CD14-positive monocyte (primary cell): ENCODE measurements at regions not wholly inside any gene's neighbourhood (a gene's known extent, or its start where the extent isn't known, plus 50 kb on each side); places are given as distances from the start of the nearest gene placed in this dataset.

Source experiments
- DNase-seq, 3 donors: peaks; one replicate each; pipeline ENCODE4 v3.0.0-alpha.2; 2011 to 2022
- H2AFZ ChIP-seq: 2 replicates; pipeline ENCODE4 v1.6.0; 2012; ENCODE audit warnings: mild to moderate bottlenecking, low read depth, low read length, inconsistent platforms; ENCODE audit not compliant: insufficient read depth, poor library complexity, severe bottlenecking
- H3K27ac ChIP-seq, 2 donors: 1 replicate in 1 of 2; 2 replicates in 1 of 2; pipeline ENCODE4 v1.5.1; 2012 to 2013; ENCODE audit warnings: low read length in 2 of 2, control low read depth in 1 of 2, inconsistent platforms in 1 of 2, low read depth in 1 of 2, mild to moderate bottlenecking in 1 of 2
- H3K27me3 ChIP-seq, 2 donors: one replicate each; pipeline versions ENCODE4 v1.6.0 to v1.6.1; 2011 to 2013; ENCODE audit warnings: low read length in 2 of 2; ENCODE audit not compliant: control insufficient read depth in 2 of 2, insufficient read depth in 2 of 2
- H3K36me3 ChIP-seq, 2 donors: replicated peaks in 1 of 2; 1 replicate in 1 of 2; 2 replicates in 1 of 2; pipeline versions ENCODE4 v1.5.1 to v1.6.1; 2012 to 2013; ENCODE audit warnings: low read length in 2 of 2, control low read depth in 1 of 2, inconsistent platforms in 1 of 2, mild to moderate bottlenecking in 1 of 2; ENCODE audit not compliant: insufficient read depth in 2 of 2, control insufficient read depth in 1 of 2
- H3K4me1 ChIP-seq, 2 donors: 1 replicate in 1 of 2; 2 replicates in 1 of 2; pipeline versions ENCODE4 v1.5.1 to v1.6.1; 2012 to 2013; ENCODE audit warnings: low read length in 2 of 2, control low read depth in 1 of 2, inconsistent platforms in 1 of 2, mild to moderate bottlenecking in 1 of 2, moderate library complexity in 1 of 2; ENCODE audit not compliant: insufficient read depth in 2 of 2, control insufficient read depth in 1 of 2
- H3K4me2 ChIP-seq: replicated peaks from 2 replicates; pipeline ENCODE3; 2012; ENCODE audit warnings: low read length, moderate library complexity, mild to moderate bottlenecking; ENCODE audit not compliant: poor library complexity, severe bottlenecking; ENCODE audit errors: extremely low read depth
- H3K4me3 ChIP-seq, 3 experiments: fragments of 200-600 bp in 1 of 3; sonication (generic) in 1 of 3; replicated peaks in 1 of 3; 1 replicate in 2 of 3; 2 replicates in 1 of 3; pipeline ENCODE4 v1.5.1; 2011 to 2013; ENCODE audit warnings: low read length in 3 of 3, mild to moderate bottlenecking in 3 of 3, control low read depth in 2 of 3, low read depth in 2 of 3, inconsistent platforms in 1 of 3, moderate library complexity in 1 of 3
- H3K79me2 ChIP-seq: 2 replicates; pipeline ENCODE4 v1.6.0; 2012; ENCODE audit warnings: mild to moderate bottlenecking, control low read depth, inconsistent platforms, low read length, moderate library complexity; ENCODE audit not compliant: insufficient read depth
- H3K9ac ChIP-seq: 2 replicates; pipeline ENCODE4 v1.6.0; 2017; ENCODE audit warnings: low read length, mild to moderate bottlenecking; ENCODE audit not compliant: insufficient read depth, poor library complexity, severe bottlenecking
- H3K9me3 ChIP-seq, 2 donors: replicated peaks in 1 of 2; 1 replicate in 1 of 2; 2 replicates in 1 of 2; pipeline versions ENCODE4 v1.5.1 to v1.6.1; 2012 to 2013; ENCODE audit warnings: low read length in 2 of 2, control low read depth in 1 of 2; ENCODE audit not compliant: control insufficient read depth in 1 of 2, insufficient read depth in 1 of 2
- H4K20me1 ChIP-seq: 2 replicates; pipeline ENCODE4 v1.6.0; 2012; ENCODE audit warnings: mild to moderate bottlenecking, low read length, control low read depth, moderate library complexity; ENCODE audit not compliant: insufficient read depth
- H3K27ac Mint-ChIP-seq, 7 donors: one replicate each; pipeline ENCODE4 v1.8.0; 2020; ENCODE audit warnings: mild to moderate bottlenecking in 7 of 7, mixed read lengths in 7 of 7, moderate library complexity in 6 of 7, inconsistent platforms in 2 of 7
- H3K27me3 Mint-ChIP-seq, 3 donors: one replicate each; pipeline ENCODE4 v1.8.0; 2021 to 2022; ENCODE audit warnings: low read depth in 3 of 3, mild to moderate bottlenecking in 3 of 3, mixed read lengths in 3 of 3, moderate library complexity in 3 of 3, inconsistent platforms in 1 of 3
- H3K36me3 Mint-ChIP-seq, 2 donors: one replicate each; pipeline ENCODE4 v1.8.0; 2020; ENCODE audit warnings: mixed read lengths in 2 of 2, inconsistent platforms in 1 of 2, mild to moderate bottlenecking in 1 of 2
- H3K4me1 Mint-ChIP-seq: one replicate; pipeline ENCODE4 v1.8.0; 2020; ENCODE audit warnings: mild to moderate bottlenecking, mixed read lengths
- H3K4me3 Mint-ChIP-seq, 2 donors: one replicate each; pipeline ENCODE4 v1.8.0; 2020; ENCODE audit warnings: mild to moderate bottlenecking in 2 of 2, mixed read lengths in 2 of 2, moderate library complexity in 1 of 2
- H3K9me3 Mint-ChIP-seq, 7 donors: one replicate each; pipeline ENCODE4 v1.8.0; 2020 to 2022; ENCODE audit warnings: mixed read lengths in 7 of 7, mild to moderate bottlenecking in 6 of 7, moderate library complexity in 6 of 7, inconsistent platforms in 2 of 7
- WGBS: methylation state at CpG from one replicate; pipeline ENCODE4 v1.1.5; 2013; ENCODE audit warnings: missing lambda C conversion rate; ENCODE audit not compliant: insufficient coverage; 5-methylcytosine and 5-hydroxymethylcytosine counted together
- intact Hi-C, 2 donors: fragments of 100-400 bp; cut with micrococcal nuclease; formaldehyde crosslinking; loops; one replicate each; pipeline versions ENCODE4 v1.15.0 to v1.15.1; 2023
- TF ChIP-seq, protein P1 (sequence below): fragments of 200-600 bp; IDR thresholded peaks from one replicate; pipeline ENCODE4 v1.8.0; 2022; ENCODE audit warnings: antibody characterized with exemption, mild to moderate bottlenecking

- intact Hi-C loops = no loop called here
- Histone ChIP-seq H3K4me2 (no peak overlapping the region), H4K20me1 (no peaks in the 10 kb centered on the region), H3K79me2 (no peaks in the 10 kb centered on the region), H3K4me3 (no peak overlapping the region), H2AFZ (no peak overlapping the region), H3K4me1 (no peaks in the 10 kb centered on the region), H3K27me3 (no peaks in the 10 kb centered on the region), H3K36me3 (no peaks in the 10 kb centered on the region), H3K9ac (no peak overlapping the region), H3K9me3 (peaks cover 16 to 21% of the 10 kb centered on the region in 2 donors), H3K27ac (no peak overlapping the region)
- no peaks in the 10 kb centered on the region for H3K27me3 Mint-ChIP-seq
- peaks cover 0 to 13% (median 7%) of the 10 kb centered on the region in 7 donors for H3K9me3 Mint-ChIP-seq
- TF ChIP-seq, protein P1, sequence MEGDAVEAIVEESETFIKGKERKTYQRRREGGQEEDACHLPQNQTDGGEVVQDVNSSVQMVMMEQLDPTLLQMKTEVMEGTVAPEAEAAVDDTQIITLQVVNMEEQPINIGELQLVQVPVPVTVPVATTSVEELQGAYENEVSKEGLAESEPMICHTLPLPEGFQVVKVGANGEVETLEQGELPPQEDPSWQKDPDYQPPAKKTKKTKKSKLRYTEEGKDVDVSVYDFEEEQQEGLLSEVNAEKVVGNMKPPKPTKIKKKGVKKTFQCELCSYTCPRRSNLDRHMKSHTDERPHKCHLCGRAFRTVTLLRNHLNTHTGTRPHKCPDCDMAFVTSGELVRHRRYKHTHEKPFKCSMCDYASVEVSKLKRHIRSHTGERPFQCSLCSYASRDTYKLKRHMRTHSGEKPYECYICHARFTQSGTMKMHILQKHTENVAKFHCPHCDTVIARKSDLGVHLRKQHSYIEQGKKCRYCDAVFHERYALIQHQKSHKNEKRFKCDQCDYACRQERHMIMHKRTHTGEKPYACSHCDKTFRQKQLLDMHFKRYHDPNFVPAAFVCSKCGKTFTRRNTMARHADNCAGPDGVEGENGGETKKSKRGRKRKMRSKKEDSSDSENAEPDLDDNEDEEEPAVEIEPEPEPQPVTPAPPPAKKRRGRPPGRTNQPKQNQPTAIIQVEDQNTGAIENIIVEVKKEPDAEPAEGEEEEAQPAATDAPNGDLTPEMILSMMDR = no peak
- H3K27ac Mint-ChIP-seq = no peak overlapping the region
- no peak for DNase-seq
- 92% methylated on average over 4 of the region's 4 CpGs for WGBS
- H3K4me3 Mint-ChIP-seq = no peak overlapping the region
- no peaks in the 10 kb centered on the region for H3K4me1 Mint-ChIP-seq
- H3K36me3 Mint-ChIP-seq = no peaks in the 10 kb centered on the region
These were observed 686.1 kb upstream of the AADAT start for GRCh38 chr4:170775851-170776250.

GRCh38 chr4:170773709-170774273, 684.0 kb upstream of the AADAT start:
- H3K9ac ChIP-seq = no peak overlapping the region
- Mint-ChIP-seq H3K4me1 (no peaks in the 10 kb centered on the region), H3K27me3 (no peaks in the 10 kb centered on the region), H3K36me3 (no peaks in the 10 kb centered on the region), H3K4me3 (no peak overlapping the region), H3K27ac (no peak overlapping the region), H3K9me3 (peaks cover 0 to 12% (median 5%) of the 10 kb centered on the region in 7 donors)
- TF ChIP-seq, protein P1 = no peak
- H3K36me3 ChIP-seq = no peaks in the 10 kb centered on the region
- WGBS = no CpG with 5 or more reads among the region's 2 CpGs
- peaks cover 16 to 20% of the 10 kb centered on the region in 2 donors for H3K9me3 ChIP-seq
- no peak overlapping the region for H2AFZ ChIP-seq
- no peak overlapping the region for H3K4me2 ChIP-seq
- H3K4me3 ChIP-seq = no peak overlapping the region
- H3K79me2 ChIP-seq = no peaks in the 10 kb centered on the region
- no peaks in the 10 kb centered on the region for H3K27me3 ChIP-seq
- intact Hi-C loops = no loop called here
- H3K27ac ChIP-seq = no peak overlapping the region
- H4K20me1 ChIP-seq = no peaks in the 10 kb centered on the region
- no peak for DNase-seq
- H3K4me1 ChIP-seq = no peaks in the 10 kb centered on the region
